ENCODE measurements at regions not wholly inside any gene's neighbourhood (a gene's known extent, or its start where the extent isn't known, plus 50 kb on each side); places are given as distances from the start of the nearest gene placed in this dataset.

DNA sequence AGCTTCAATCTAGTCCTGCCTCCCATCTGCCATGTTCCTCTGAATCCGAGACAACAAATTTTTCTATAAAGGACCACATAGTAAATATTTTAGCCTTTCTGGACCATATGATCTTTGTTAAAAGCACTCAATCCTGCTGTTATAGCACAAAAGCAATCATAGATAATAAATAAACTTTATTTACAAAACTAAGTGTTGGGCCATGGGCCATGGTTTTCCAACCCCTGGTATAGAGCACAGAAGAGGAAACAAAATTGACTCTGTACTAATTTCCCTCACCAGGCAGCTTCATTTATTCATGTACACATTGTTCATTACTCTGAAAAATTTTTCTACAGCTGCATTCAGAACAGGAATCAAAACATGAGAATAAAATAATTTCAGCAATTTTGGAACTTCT, 288.9 kb downstream of the AGTPBP1 start:
- Histone ChIP-seq H3K36me3 (ENCODE audit: insufficient read depth, low read length) (no peaks in the 10 kb centered on the region), H2AFZ (ENCODE audit: low read length) (no peak overlapping the region), H3K4me1 (ENCODE audit: insufficient read depth, low read length, poor library complexity, severe bottlenecking) (no peaks in the 10 kb centered on the region), H4K20me1 (ENCODE audit: insufficient read depth, low read length, poor library complexity, severe bottlenecking) (no peaks in the 10 kb centered on the region), H3K27me3 (ENCODE audit: insufficient read depth, low read length, poor library complexity, severe bottlenecking) (no peaks in the 10 kb centered on the region), H3K4me2 (ENCODE audit: low read depth, low read length, poor library complexity, severe bottlenecking) (no peak overlapping the region), H3K9me3 (ENCODE audit: insufficient read depth, low read depth, low read length) (0 out of 2 replicates have a peak, but pooled peaks cover 4% of the 10 kb centered on the region), H3F3A (ENCODE audit: low read depth) (no peaks in the 10 kb centered on the region), H3K79me2 (ENCODE audit: insufficient read depth, low read length) (no peaks in the 10 kb centered on the region), H3K9me2 (replicated peaks; ENCODE audit: low read depth, low read length) (no peaks in the 10 kb centered on the region), H3K4me3 (ENCODE audit: low read length, poor library complexity, severe bottlenecking) (no peak overlapping the region), H3K9ac (ENCODE audit: low read depth, low read length, poor library complexity, severe bottlenecking) (no peak overlapping the region)
- TF ChIP-seq EZH2phosphoT487 (IDR thresholded peaks at IDR 0.05; ENCODE audit: borderline replicate concordance), result no peak
- TF ChIP-seq, protein P1, sequence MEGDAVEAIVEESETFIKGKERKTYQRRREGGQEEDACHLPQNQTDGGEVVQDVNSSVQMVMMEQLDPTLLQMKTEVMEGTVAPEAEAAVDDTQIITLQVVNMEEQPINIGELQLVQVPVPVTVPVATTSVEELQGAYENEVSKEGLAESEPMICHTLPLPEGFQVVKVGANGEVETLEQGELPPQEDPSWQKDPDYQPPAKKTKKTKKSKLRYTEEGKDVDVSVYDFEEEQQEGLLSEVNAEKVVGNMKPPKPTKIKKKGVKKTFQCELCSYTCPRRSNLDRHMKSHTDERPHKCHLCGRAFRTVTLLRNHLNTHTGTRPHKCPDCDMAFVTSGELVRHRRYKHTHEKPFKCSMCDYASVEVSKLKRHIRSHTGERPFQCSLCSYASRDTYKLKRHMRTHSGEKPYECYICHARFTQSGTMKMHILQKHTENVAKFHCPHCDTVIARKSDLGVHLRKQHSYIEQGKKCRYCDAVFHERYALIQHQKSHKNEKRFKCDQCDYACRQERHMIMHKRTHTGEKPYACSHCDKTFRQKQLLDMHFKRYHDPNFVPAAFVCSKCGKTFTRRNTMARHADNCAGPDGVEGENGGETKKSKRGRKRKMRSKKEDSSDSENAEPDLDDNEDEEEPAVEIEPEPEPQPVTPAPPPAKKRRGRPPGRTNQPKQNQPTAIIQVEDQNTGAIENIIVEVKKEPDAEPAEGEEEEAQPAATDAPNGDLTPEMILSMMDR (conservative IDR thresholded peaks at IDR 0.05; ENCODE audit: low read length), result no peak

DNA sequence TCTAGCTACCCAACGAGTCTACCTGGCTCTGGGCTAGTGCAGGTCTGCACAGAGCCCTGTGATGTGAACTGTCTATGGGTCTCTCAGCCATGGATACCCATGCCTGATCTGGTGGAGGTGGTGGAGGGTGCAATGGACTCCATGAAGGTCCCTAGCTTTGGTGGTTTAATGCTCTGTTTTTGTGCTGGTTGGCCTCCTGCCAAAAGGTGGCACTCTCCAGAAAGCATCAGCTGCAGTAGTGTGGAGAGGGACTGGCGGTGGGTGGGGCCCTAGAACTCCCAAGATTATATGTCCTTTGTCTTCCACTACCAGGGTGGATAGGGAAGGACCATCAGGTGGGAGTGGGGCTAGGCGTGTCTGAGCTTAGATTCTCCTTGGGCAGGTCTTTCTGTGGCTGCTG, 290.1 kb downstream of the AGTPBP1 start:
- TF ChIP-seq, protein P1 (conservative IDR thresholded peaks at IDR 0.05; ENCODE audit: low read length), result no peak
- no peak for TF ChIP-seq EZH2phosphoT487 (IDR thresholded peaks at IDR 0.05; ENCODE audit: borderline replicate concordance)
- Histone ChIP-seq H3K36me3 (ENCODE audit: insufficient read depth, low read length) (no peaks in the 10 kb centered on the region), H3F3A (ENCODE audit: low read depth) (no peaks in the 10 kb centered on the region)

DNA sequence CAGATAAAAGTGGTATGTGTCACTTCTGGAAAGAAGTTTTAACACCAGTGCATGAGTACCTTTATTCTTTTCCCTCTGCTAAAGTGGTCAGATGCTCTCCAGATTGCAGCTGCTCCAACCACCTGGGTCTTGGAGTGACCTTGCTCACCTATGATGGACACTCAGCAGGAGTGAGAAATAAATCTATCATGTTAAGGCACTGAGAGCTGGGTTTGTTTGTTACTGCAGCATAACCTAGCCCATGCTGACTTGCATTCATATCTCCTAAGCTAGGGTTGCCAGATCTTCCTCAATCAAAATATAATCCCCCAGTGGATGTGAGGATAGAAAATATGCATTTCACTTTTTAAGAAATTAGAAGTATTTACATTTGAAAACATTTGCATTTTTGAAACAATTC, 295.9 kb downstream of the AGTPBP1 start:
- H2AFZ ChIP-seq (ENCODE audit: low read length), result no peak overlapping the region
- H3K4me3 ChIP-seq (ENCODE audit: low read length, poor library complexity, severe bottlenecking), result no peak overlapping the region
- no peaks in the 10 kb centered on the region for H3K27me3 ChIP-seq (ENCODE audit: insufficient read depth, low read length, poor library complexity, severe bottlenecking)
- H3K9me3 ChIP-seq (ENCODE audit: insufficient read depth, low read depth, low read length), result no peaks in the 10 kb centered on the region
- no peaks in the 10 kb centered on the region for H3F3A ChIP-seq (ENCODE audit: low read depth)
- no peak overlapping the region for H3K4me2 ChIP-seq (ENCODE audit: low read depth, low read length, poor library complexity, severe bottlenecking)
- H3K9me2 ChIP-seq (replicated peaks; ENCODE audit: low read depth, low read length), result no peaks in the 10 kb centered on the region
- no peaks in the 10 kb centered on the region for H3K79me2 ChIP-seq (ENCODE audit: insufficient read depth, low read length)
- H4K20me1 ChIP-seq (ENCODE audit: insufficient read depth, low read length, poor library complexity, severe bottlenecking), result no peaks in the 10 kb centered on the region
- H3K9ac ChIP-seq (ENCODE audit: low read depth, low read length, poor library complexity, severe bottlenecking), result no peak overlapping the region
- H3K4me1 ChIP-seq (ENCODE audit: insufficient read depth, low read length, poor library complexity, severe bottlenecking), result no peaks in the 10 kb centered on the region
- no peaks in the 10 kb centered on the region for H3K36me3 ChIP-seq (ENCODE audit: insufficient read depth, low read length)
- TF ChIP-seq, protein P1 (conservative IDR thresholded peaks at IDR 0.05; ENCODE audit: low read length), result no peak
- TF ChIP-seq EZH2phosphoT487 (IDR thresholded peaks at IDR 0.05; ENCODE audit: borderline replicate concordance), result no peak

More for the DNA sequence above, 290.1 kb downstream of the AGTPBP1 start:
- H2AFZ ChIP-seq (ENCODE audit: low read length), result no peak overlapping the region
- H3K4me2 ChIP-seq (ENCODE audit: low read depth, low read length, poor library complexity, severe bottlenecking), result no peak overlapping the region
- H3K4me3 ChIP-seq (ENCODE audit: low read length, poor library complexity, severe bottlenecking), result no peak overlapping the region
- 0 out of 2 replicates have a peak, but pooled peaks cover 4% of the 10 kb centered on the region for H3K9me3 ChIP-seq (ENCODE audit: insufficient read depth, low read depth, low read length)
- no peaks in the 10 kb centered on the region for H3K9me2 ChIP-seq (replicated peaks; ENCODE audit: low read depth, low read length)
- H3K4me1 ChIP-seq (ENCODE audit: insufficient read depth, low read length, poor library complexity, severe bottlenecking), result no peaks in the 10 kb centered on the region
- H3K27me3 ChIP-seq (ENCODE audit: insufficient read depth, low read length, poor library complexity, severe bottlenecking), result no peaks in the 10 kb centered on the region
- H3K9ac ChIP-seq (ENCODE audit: low read depth, low read length, poor library complexity, severe bottlenecking), result no peak overlapping the region
- no peaks in the 10 kb centered on the region for H4K20me1 ChIP-seq (ENCODE audit: insufficient read depth, low read length, poor library complexity, severe bottlenecking)
- no peaks in the 10 kb centered on the region for H3K79me2 ChIP-seq (ENCODE audit: insufficient read depth, low read length)

Data from Loucy (cell line).